Upper lobe of left lung (tissue), 6 donors: ENCODE measurements at regions not wholly inside any gene's neighbourhood (a gene's known extent, or its start where the extent isn't known, plus 50 kb on each side); places are given as distances from the start of the nearest gene placed in this dataset.
A peak's percentile ranks its signal among the peaks of the same experiment; 100 is the strongest.

ENCODE experiments used
- ATAC-seq, 2 donors: fragments of 200-7000 bp; cut with Tn5 transposase; one replicate each; pipeline ENCODE4 v1.9.1; 2022; ENCODE audit warnings: mild to moderate bottlenecking in 2 of 2, moderate library complexity in 2 of 2; ENCODE audit not compliant: low FRiP score in 2 of 2
- DNase-seq, 2 donors: peaks; one replicate each; pipeline ENCODE4 v3.0.0-alpha.2; 2019 to 2020
- H3K27ac ChIP-seq, 4 donors: fragments of 200-600 bp; sonication (generic); one replicate each; pipeline ENCODE4 v1.5.1; 2016 to 2019
- H3K27me3 ChIP-seq, 4 donors: fragments of 200-600 bp; sonication (generic); one replicate each; pipeline ENCODE4 v1.5.1; 2017 to 2019
- H3K36me3 ChIP-seq, 4 donors: fragments of 200-600 bp; sonication (generic); one replicate each; pipeline ENCODE4 v1.5.1; 2016 to 2019
- H3K4me1 ChIP-seq, 4 donors: fragments of 200-600 bp; sonication (generic); one replicate each; pipeline ENCODE4 v1.5.1; 2018 to 2019
- H3K4me3 ChIP-seq, 4 donors: fragments of 200-600 bp; sonication (generic); one replicate each; pipeline ENCODE4 v1.5.1; 2017 to 2019; ENCODE audit warnings: mild to moderate bottlenecking in 2 of 4, moderate library complexity in 1 of 4
- H3K9me3 ChIP-seq, 4 donors: fragments of 200-600 bp; sonication (generic); one replicate each; pipeline ENCODE4 v1.5.1; 2018 to 2019
- CTCF ChIP-seq, 6 experiments: fragments of 450-650 bp in 4 of 6; fragments of 200-600 bp in 2 of 6; sonication (generic) in 2 of 6; IDR thresholded peaks; one replicate each; pipeline ENCODE4 v1.5.1; 2016 to 2019; ENCODE audit warnings: antibody characterized with exemption in 6 of 6
- EP300 ChIP-seq, 4 donors: sonication (generic); formaldehyde crosslinking; IDR thresholded peaks; one replicate each; pipeline ENCODE4 v1.5.1; 2017; ENCODE audit warnings: antibody characterized with exemption in 4 of 4, control low read depth in 2 of 4
- POLR2A ChIP-seq, 4 donors: fragments of 450-650 bp; IDR thresholded peaks; one replicate each; pipeline ENCODE4 v1.5.1; 2016 to 2017; ENCODE audit warnings: antibody characterized with exemption in 4 of 4, mild to moderate bottlenecking in 2 of 4
- POLR2AphosphoS5 ChIP-seq, 2 donors: sonication (generic); formaldehyde crosslinking; IDR thresholded peaks; one replicate each; pipeline ENCODE4 v1.5.1; 2017; ENCODE audit warnings: antibody characterized with exemption in 2 of 2
- WGBS, 2 donors: methylation state at CpG; one replicate each; pipeline ENCODE4 v1.1.5; 2017 to 2018; 5-methylcytosine and 5-hydroxymethylcytosine counted together
- donor health status: DM: no; HTN: no; CAD: no; lungs with moderate emphysema.
- donor health status: DM: no; HTN: yes; CAD: no; lungs with severe emphysema.

- DNase-seq = no peak
- Histone ChIP-seq H3K27ac (no peak overlapping the region), H3K36me3 (no peaks in the 10 kb centered on the region), H3K9me3 (peaks cover 0 to 4% (median 0%) of the 10 kb centered on the region in 4 donors), H3K4me3 (no peak overlapping the region), H3K4me1 (peaks cover 0 to 8% (median 1%) of the 10 kb centered on the region in 4 donors), H3K27me3 (no peaks in the 10 kb centered on the region)
- ATAC-seq = no peak
- no peak for TF ChIP-seq EP300 (IDR thresholded peaks at IDR 0.05)
- TF ChIP-seq POLR2A (IDR thresholded peaks at IDR 0.05) = no peak
- TF ChIP-seq POLR2AphosphoS5 (IDR thresholded peaks at IDR 0.05) = no peak
- no peak for TF ChIP-seq CTCF (IDR thresholded peaks at IDR 0.05)
- WGBS, 2 donors = 87 to 89% methylated on average over 14 of the region's 16 CpGs
Measured at GRCh38 chr3:13934315-13934714, 54.4 kb upstream of the WNT7A start.

- WGBS, 2 donors = 15 to 22% methylated on average over 25 to 54 of the region's 70 CpGs
- H3K27ac ChIP-seq = peak overlapping the region in 2 of 4 donors; percentile 40 to 53
- peak in 1 of 2 donors; percentile 54 for ATAC-seq
- peaks cover 0 to 8% (median 1%) of the 10 kb centered on the region in 4 donors for H3K4me1 ChIP-seq
- DNase-seq = peak in 1 of 2 donors; percentile 82
- H3K9me3 ChIP-seq = peaks cover 0 to 4% (median 0%) of the 10 kb centered on the region in 4 donors
- H3K27me3 ChIP-seq = no peaks in the 10 kb centered on the region
- H3K4me3 ChIP-seq = peak overlapping the region in 3 of 4 donors; percentile 39 to 48 (median 40)
- no peak for TF ChIP-seq POLR2A (IDR thresholded peaks at IDR 0.05)
- no peak for TF ChIP-seq EP300 (IDR thresholded peaks at IDR 0.05)
- no peak for TF ChIP-seq POLR2AphosphoS5 (IDR thresholded peaks at IDR 0.05)
- TF ChIP-seq CTCF (IDR thresholded peaks at IDR 0.05) = no peak
- no peaks in the 10 kb centered on the region for H3K36me3 ChIP-seq
Measured at GRCh38 chr3:13932578-13933295, 52.9 kb upstream of the WNT7A start.

- Histone ChIP-seq H3K36me3 (no peaks in the 10 kb centered on the region), H3K27ac (no peak overlapping the region), H3K4me1 (peaks cover 0 to 8% (median 1%) of the 10 kb centered on the region in 4 donors), H3K4me3 (no peak overlapping the region), H3K9me3 (peaks cover 0 to 4% (median 0%) of the 10 kb centered on the region in 4 donors), H3K27me3 (no peaks in the 10 kb centered on the region)
- TF ChIP-seq POLR2AphosphoS5 (IDR thresholded peaks at IDR 0.05) (no peak), EP300 (IDR thresholded peaks at IDR 0.05) (no peak), CTCF (IDR thresholded peaks at IDR 0.05) (no peak), POLR2A (IDR thresholded peaks at IDR 0.05) (no peak)
- DNase-seq (no peak), ATAC-seq (no peak)
- 91 to 94% methylated on average over 4 of the region's 4 CpGs for WGBS, 2 donors
Measured at GRCh38 chr3:13931172-13931571, 51.3 kb upstream of the WNT7A start.
